ENCODE measurements at regions not wholly inside any gene's neighbourhood (a gene's known extent, or its start where the extent isn't known, plus 50 kb on each side); places are given as distances from the start of the nearest gene placed in this dataset.

GRCh38 chr10:128874331-128874730 is 592.7 kb upstream of the MGMT start:
- TF ChIP-seq CTCF (IDR thresholded peaks at IDR 0.05; ENCODE audit: poor library complexity) (no peak), EZH2 (IDR thresholded peaks at IDR 0.05; ENCODE audit: borderline replicate concordance) (no peak)
